Vagina (tissue), 2 donors: ENCODE measurements at regions not wholly inside any gene's neighbourhood (a gene's known extent, or its start where the extent isn't known, plus 50 kb on each side); places are given as distances from the start of the nearest gene placed in this dataset.

Experiments
- CTCF ChIP-seq, 3 experiments: fragments of 450-650 bp in 2 of 3; fragments of 200-600 bp in 1 of 3; sonication (generic) in 1 of 3; IDR thresholded peaks; one replicate each; pipeline ENCODE4 v1.5.1; 2017 to 2019; ENCODE audit warnings: antibody characterized with exemption in 3 of 3, mild to moderate bottlenecking in 2 of 3, moderate library complexity in 2 of 3
- POLR2A ChIP-seq, 2 donors: fragments of 450-650 bp; IDR thresholded peaks; one replicate each; pipeline ENCODE4 v1.6.1; 2017; ENCODE audit warnings: antibody characterized with exemption in 2 of 2, mild to moderate bottlenecking in 2 of 2, moderate library complexity in 2 of 2
- POLR2AphosphoS5 ChIP-seq, 2 donors: sonication (generic); formaldehyde crosslinking; IDR thresholded peaks; one replicate each; pipeline ENCODE4 v1.9.0; 2017; ENCODE audit warnings: antibody characterized with exemption in 2 of 2, mild to moderate bottlenecking in 2 of 2, low read depth in 1 of 2; ENCODE audit not compliant: insufficient read depth in 1 of 2

- no peak for TF ChIP-seq CTCF (IDR thresholded peaks at IDR 0.05)
- no peak for TF ChIP-seq POLR2A (IDR thresholded peaks at IDR 0.05)
- no peak for TF ChIP-seq POLR2AphosphoS5 (IDR thresholded peaks at IDR 0.05; ENCODE audit: insufficient read depth in 1 of 2, low read depth in 1 of 2)
These were observed 665.9 kb downstream of the SQOR start for GRCh38 chr15:46300716-46301115.
